HCT116 (cell line): ENCODE measurements at regions not wholly inside any gene's neighbourhood (a gene's known extent, or its start where the extent isn't known, plus 50 kb on each side); places are given as distances from the start of the nearest gene placed in this dataset.

Source experiments
- CTCF ChIP-seq, 3 experiments: fragments of 200-600 bp in 1 of 3; sonication (generic) in 1 of 3; IDR thresholded peaks in 2 of 3; conservative IDR thresholded peaks in 1 of 3; 2 replicates each; pipeline ENCODE4 v1.5.1; 2012 to 2017; ENCODE audit warnings: low read depth in 2 of 3, low read length in 2 of 3, antibody characterized with exemption in 1 of 3, borderline replicate concordance in 1 of 3, control low read depth in 1 of 3, mild to moderate bottlenecking in 1 of 3, mixed read lengths in 1 of 3, mixed run types in 1 of 3, moderate library complexity in 1 of 3; ENCODE audit not compliant: insufficient read depth in 1 of 3
- ELF1 ChIP-seq: IDR thresholded peaks from 2 replicates; pipeline ENCODE4 v1.6.1; 2012; ENCODE audit warnings: low read depth, borderline replicate concordance
- EZH2phosphoT487 ChIP-seq: fragments of 200-600 bp; IDR thresholded peaks from 2 replicates; pipeline ENCODE4 v1.6.1; 2018; ENCODE audit warnings: antibody characterized with exemption, borderline replicate concordance
- MAX ChIP-seq: IDR thresholded peaks from 2 replicates; pipeline ENCODE4 v1.6.1; 2012
- POLR2A ChIP-seq: IDR thresholded peaks from 2 replicates; pipeline ENCODE4 v1.7.0; 2011; ENCODE audit warnings: borderline replicate concordance; ENCODE audit not compliant: insufficient read depth, insufficient read length; ENCODE audit errors: extremely low read depth
- POLR2AphosphoS5 ChIP-seq: IDR thresholded peaks from 2 replicates; pipeline ENCODE4 v1.6.1; 2011; ENCODE audit warnings: mild to moderate bottlenecking, low read depth, low read length, moderate library complexity
- RAD21 ChIP-seq: IDR thresholded peaks from 2 replicates; pipeline ENCODE4 v1.6.1; 2012; ENCODE audit warnings: low read depth, mild to moderate bottlenecking
- REST ChIP-seq: IDR thresholded peaks from 2 replicates; pipeline ENCODE4 v1.6.1; 2012; ENCODE audit warnings: low read depth
- SP1 ChIP-seq: IDR thresholded peaks from 2 replicates; pipeline ENCODE4 v1.6.1; 2012; ENCODE audit warnings: low read depth
- TCF7L2 ChIP-seq: IDR thresholded peaks from 2 replicates; pipeline ENCODE4 v1.7.0; 2011; ENCODE audit warnings: borderline replicate concordance, inconsistent platforms; ENCODE audit not compliant: insufficient read depth, insufficient read length; ENCODE audit errors: extremely low read depth
- ZBTB33 ChIP-seq: IDR thresholded peaks from 2 replicates; pipeline ENCODE4 v1.6.1; 2011; ENCODE audit warnings: mild to moderate bottlenecking, low read length, moderate library complexity; ENCODE audit not compliant: insufficient replicate concordance; ENCODE audit errors: extremely low read depth
- ZNF274 ChIP-seq: fragments of 200-500 bp; sonication (Bioruptor generic); IDR thresholded peaks from 2 replicates; pipeline ENCODE4 v1.6.1; 2014; ENCODE audit warnings: mild to moderate bottlenecking, low read depth, low read length, inconsistent platforms

- TF ChIP-seq POLR2AphosphoS5, result no peak
- no peak for TF ChIP-seq CTCF (IDR thresholded peaks at IDR 0.05 in 2 of 3, conservative IDR thresholded peaks at IDR 0.05 in 1 of 3; ENCODE audit: borderline replicate concordance in 1 of 3, insufficient read depth in 1 of 3, low read depth in 2 of 3, low read length in 2 of 3)
- TF ChIP-seq POLR2A, result no peak
- no peak for TF ChIP-seq ELF1
- TF ChIP-seq EZH2phosphoT487, result no peak
- no peak for TF ChIP-seq MAX
- TF ChIP-seq TCF7L2, result no peak
- no peak for TF ChIP-seq ZBTB33
- no peak for TF ChIP-seq SP1
- no peak for TF ChIP-seq REST
- no peak for TF ChIP-seq ZNF274
- no peak for TF ChIP-seq RAD21
Measured at GRCh38 chr13:29654384-29654783, 58.9 kb upstream of the SLC7A1 start.
